ENCODE measurements at regions not wholly inside any gene's neighbourhood (a gene's known extent, or its start where the extent isn't known, plus 50 kb on each side); places are given as distances from the start of the nearest gene placed in this dataset.

DNA sequence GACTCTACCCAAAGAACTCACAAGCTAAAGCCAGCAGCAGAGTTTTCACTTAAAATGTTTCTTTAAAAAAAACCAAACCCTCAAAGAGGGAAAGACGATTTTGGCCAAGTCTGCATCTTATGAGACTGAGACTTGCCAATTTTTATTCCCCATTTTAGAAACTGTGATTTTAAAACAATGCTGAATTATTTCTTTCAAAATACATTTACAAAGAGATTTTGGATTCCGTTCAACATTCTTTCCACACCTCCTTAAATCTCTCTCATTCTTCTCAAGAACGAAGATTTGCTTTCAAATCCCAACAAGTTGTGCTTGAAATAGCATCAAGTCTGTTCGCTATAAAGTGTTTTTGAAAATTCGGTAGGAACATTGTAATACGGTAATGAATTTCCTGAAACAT lies 133.9 kb upstream of the VANGL1 start:
- TF ChIP-seq SIN3A (IDR thresholded peaks at IDR 0.05; ENCODE audit: borderline replicate concordance, insufficient read depth, low read length) (no peak), FOXP2 (optimal IDR thresholded peaks at IDR 0.05; ENCODE audit: borderline replicate concordance, extremely low read depth, extremely low read length, insufficient read depth) (no peak), TAF1 (IDR thresholded peaks at IDR 0.05; ENCODE audit: borderline replicate concordance, insufficient read depth, low read length) (no peak), POLR2AphosphoS5 (IDR thresholded peaks at IDR 0.05; ENCODE audit: low read depth, low read length) (no peak)
- TF ChIP-seq, protein P1, sequence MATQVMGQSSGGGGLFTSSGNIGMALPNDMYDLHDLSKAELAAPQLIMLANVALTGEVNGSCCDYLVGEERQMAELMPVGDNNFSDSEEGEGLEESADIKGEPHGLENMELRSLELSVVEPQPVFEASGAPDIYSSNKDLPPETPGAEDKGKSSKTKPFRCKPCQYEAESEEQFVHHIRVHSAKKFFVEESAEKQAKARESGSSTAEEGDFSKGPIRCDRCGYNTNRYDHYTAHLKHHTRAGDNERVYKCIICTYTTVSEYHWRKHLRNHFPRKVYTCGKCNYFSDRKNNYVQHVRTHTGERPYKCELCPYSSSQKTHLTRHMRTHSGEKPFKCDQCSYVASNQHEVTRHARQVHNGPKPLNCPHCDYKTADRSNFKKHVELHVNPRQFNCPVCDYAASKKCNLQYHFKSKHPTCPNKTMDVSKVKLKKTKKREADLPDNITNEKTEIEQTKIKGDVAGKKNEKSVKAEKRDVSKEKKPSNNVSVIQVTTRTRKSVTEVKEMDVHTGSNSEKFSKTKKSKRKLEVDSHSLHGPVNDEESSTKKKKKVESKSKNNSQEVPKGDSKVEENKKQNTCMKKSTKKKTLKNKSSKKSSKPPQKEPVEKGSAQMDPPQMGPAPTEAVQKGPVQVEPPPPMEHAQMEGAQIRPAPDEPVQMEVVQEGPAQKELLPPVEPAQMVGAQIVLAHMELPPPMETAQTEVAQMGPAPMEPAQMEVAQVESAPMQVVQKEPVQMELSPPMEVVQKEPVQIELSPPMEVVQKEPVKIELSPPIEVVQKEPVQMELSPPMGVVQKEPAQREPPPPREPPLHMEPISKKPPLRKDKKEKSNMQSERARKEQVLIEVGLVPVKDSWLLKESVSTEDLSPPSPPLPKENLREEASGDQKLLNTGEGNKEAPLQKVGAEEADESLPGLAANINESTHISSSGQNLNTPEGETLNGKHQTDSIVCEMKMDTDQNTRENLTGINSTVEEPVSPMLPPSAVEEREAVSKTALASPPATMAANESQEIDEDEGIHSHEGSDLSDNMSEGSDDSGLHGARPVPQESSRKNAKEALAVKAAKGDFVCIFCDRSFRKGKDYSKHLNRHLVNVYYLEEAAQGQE (IDR thresholded peaks at IDR 0.05; ENCODE audit: insufficient read depth in 1 of 2, low read depth in 2 of 2, low read length in 2 of 2) = no peak

DNA sequence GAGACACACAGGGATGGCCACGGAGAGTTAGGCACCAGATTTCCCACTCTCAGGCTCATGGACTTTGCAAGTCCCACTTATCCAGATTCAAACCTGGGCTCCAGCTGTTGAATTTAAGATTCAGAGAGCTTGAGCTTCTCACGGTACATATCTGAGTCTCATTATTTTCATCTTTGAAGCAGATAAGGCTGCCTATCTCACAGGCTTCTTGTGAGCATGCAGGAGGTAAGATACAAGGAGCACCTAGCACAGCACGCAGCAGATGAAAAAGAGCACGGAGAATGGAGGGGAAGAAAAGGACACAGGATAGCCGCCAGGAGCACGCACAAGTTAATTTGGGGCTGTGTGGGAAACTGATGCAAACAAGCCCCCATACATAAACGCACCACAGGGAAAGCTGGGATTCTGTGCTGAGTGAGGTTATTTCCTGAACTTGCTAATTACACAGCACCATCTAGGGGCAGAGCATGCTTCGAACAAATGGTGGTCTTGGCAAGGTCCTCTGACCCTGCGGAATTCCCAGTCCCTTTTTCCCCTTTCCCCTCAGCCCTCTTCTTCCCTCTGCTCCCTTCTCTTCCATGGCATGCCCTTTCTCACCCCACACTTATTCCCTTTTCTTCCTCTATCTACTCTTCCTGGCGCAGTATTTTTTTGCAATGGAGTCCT lies 134.7 kb upstream of the VANGL1 start:
- TF ChIP-seq POLR2AphosphoS5 (IDR thresholded peaks at IDR 0.05; ENCODE audit: low read depth, low read length) (no peak), TAF1 (IDR thresholded peaks at IDR 0.05; ENCODE audit: borderline replicate concordance, insufficient read depth, low read length) (no peak), FOXP2 (optimal IDR thresholded peaks at IDR 0.05; ENCODE audit: borderline replicate concordance, extremely low read depth, extremely low read length, insufficient read depth) (no peak), SIN3A (IDR thresholded peaks at IDR 0.05; ENCODE audit: borderline replicate concordance, insufficient read depth, low read length) (no peak)
- TF ChIP-seq, protein P1 (IDR thresholded peaks at IDR 0.05; ENCODE audit: insufficient read depth in 1 of 2, low read depth in 2 of 2, low read length in 2 of 2) = no peak

- TF ChIP-seq POLR2AphosphoS5 (IDR thresholded peaks at IDR 0.05; ENCODE audit: low read depth, low read length) (no peak), TAF1 (IDR thresholded peaks at IDR 0.05; ENCODE audit: borderline replicate concordance, insufficient read depth, low read length) (no peak), SIN3A (IDR thresholded peaks at IDR 0.05; ENCODE audit: borderline replicate concordance, insufficient read depth, low read length) (no peak), FOXP2 (optimal IDR thresholded peaks at IDR 0.05; ENCODE audit: borderline replicate concordance, extremely low read depth, extremely low read length, insufficient read depth) (no peak)
- TF ChIP-seq, protein P1 (IDR thresholded peaks at IDR 0.05; ENCODE audit: insufficient read depth in 1 of 2, low read depth in 2 of 2, low read length in 2 of 2) = no peak
Measured at GRCh38 chr1:115506518-115506917, 135.3 kb upstream of the VANGL1 start.

DNA sequence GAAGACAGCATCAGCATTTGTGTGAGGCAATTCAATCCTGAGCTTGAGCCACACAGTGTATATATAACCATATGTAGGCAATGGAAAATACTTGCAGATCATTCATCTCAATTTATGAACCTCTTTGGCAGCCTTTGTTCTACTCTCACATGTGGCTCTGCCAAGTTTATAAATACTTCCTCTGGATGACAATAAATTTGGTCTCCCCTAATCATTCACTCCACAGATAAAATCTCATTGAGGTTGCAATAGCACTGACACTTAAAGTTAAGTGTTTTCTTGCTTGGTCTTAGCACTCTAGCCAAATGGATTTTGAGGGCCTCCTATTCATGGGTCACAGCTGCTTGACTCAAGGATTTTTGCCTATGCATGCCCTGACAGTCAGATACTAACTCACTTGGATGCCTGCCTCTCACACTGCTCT lies 136.6 kb upstream of the VANGL1 start:
- TF ChIP-seq SIN3A (IDR thresholded peaks at IDR 0.05; ENCODE audit: borderline replicate concordance, insufficient read depth, low read length) (no peak), FOXP2 (optimal IDR thresholded peaks at IDR 0.05; ENCODE audit: borderline replicate concordance, extremely low read depth, extremely low read length, insufficient read depth) (no peak), TAF1 (IDR thresholded peaks at IDR 0.05; ENCODE audit: borderline replicate concordance, insufficient read depth, low read length) (no peak), POLR2AphosphoS5 (IDR thresholded peaks at IDR 0.05; ENCODE audit: low read depth, low read length) (no peak)
- TF ChIP-seq, protein P1 (IDR thresholded peaks at IDR 0.05; ENCODE audit: insufficient read depth in 1 of 2, low read depth in 2 of 2, low read length in 2 of 2) = no peak
